HG02610 (cell line): ENCODE measurements at regions not wholly inside any gene's neighbourhood (a gene's known extent, or its start where the extent isn't known, plus 50 kb on each side); places are given as distances from the start of the nearest gene placed in this dataset.
"Not testable (repeated sequence)": the region's sequence is repeated elsewhere in the genome, so short reads cannot be mapped to it uniquely, and the experiment has no call there.

ENCODE experiments used
- ATAC-seq: cut with Tn5 transposase; IDR thresholded peaks from one replicate; pipeline ENCODE4 v1.9.1; 2021; ENCODE audit warnings: mild to moderate bottlenecking, moderate library complexity; ENCODE audit not compliant: unreplicated experiment

- ATAC-seq = no peak
Measured at GRCh38 chr2:52347292-52347691, 1315.4 kb upstream of the NRXN1 start.

GRCh38 chr2:52345676-52346075 lies 1313.7 kb upstream of the NRXN1 start:
- no peak for ATAC-seq

- ATAC-seq = no peak
Measured at GRCh38 chr2:52345082-52345481, 1313.2 kb upstream of the NRXN1 start.

- no peak for ATAC-seq
Measured at GRCh38 chr2:52343706-52344266, 1311.9 kb upstream of the NRXN1 start.

GRCh38 chr2:52343010-52343409 lies 1311.1 kb upstream of the NRXN1 start:
- no peak for ATAC-seq

- no peak for ATAC-seq
Measured at GRCh38 chr2:52342458-52342857, 1310.5 kb upstream of the NRXN1 start.

- ATAC-seq = no peak
Measured at GRCh38 chr2:52341732-52342131, 1309.8 kb upstream of the NRXN1 start.

- no peak for ATAC-seq
Measured at GRCh38 chr2:52340171-52340570, 1308.2 kb upstream of the NRXN1 start.

GRCh38 chr2:52337786-52338185 lies 1305.9 kb upstream of the NRXN1 start:
- not testable (repeated sequence) for ATAC-seq

- ATAC-seq = no peak
Measured at GRCh38 chr2:52336951-52337350, 1305.0 kb upstream of the NRXN1 start.

GRCh38 chr2:52335727-52336126 lies 1303.8 kb upstream of the NRXN1 start:
- ATAC-seq = no peak

GRCh38 chr2:52334185-52334584 lies 1302.3 kb upstream of the NRXN1 start:
- ATAC-seq = no peak

- no peak for ATAC-seq
Measured at GRCh38 chr2:52327641-52328040, 1295.7 kb upstream of the NRXN1 start.

GRCh38 chr2:52314231-52314630 lies 1282.3 kb upstream of the NRXN1 start:
- no peak for ATAC-seq

GRCh38 chr2:52312486-52312885 lies 1280.6 kb upstream of the NRXN1 start:
- ATAC-seq = no peak

- no peak for ATAC-seq
Measured at GRCh38 chr2:52311862-52312261, 1279.9 kb upstream of the NRXN1 start.

GRCh38 chr2:52308156-52308555 lies 1276.2 kb upstream of the NRXN1 start:
- ATAC-seq = no peak

- no peak for ATAC-seq
Measured at GRCh38 chr2:52294628-52295027, 1262.7 kb upstream of the NRXN1 start.

- ATAC-seq = no peak
Measured at GRCh38 chr2:52292801-52293200, 1260.9 kb upstream of the NRXN1 start.

- ATAC-seq = no peak
Measured at GRCh38 chr2:52289741-52290140, 1257.8 kb upstream of the NRXN1 start.

- no peak for ATAC-seq
Measured at GRCh38 chr2:52288596-52288995, 1256.7 kb upstream of the NRXN1 start.

GRCh38 chr2:52269696-52270485 lies 1238.0 kb upstream of the NRXN1 start:
- ATAC-seq = no peak

- no peak for ATAC-seq
Measured at GRCh38 chr2:52264911-52265310, 1233.0 kb upstream of the NRXN1 start.
